GM12878 (cell line): ENCODE measurements at regions not wholly inside any gene's neighbourhood (a gene's known extent, or its start where the extent isn't known, plus 50 kb on each side); places are given as distances from the start of the nearest gene placed in this dataset.

Source experiments
- ATAC-seq: fragments of 200-7000 bp; cut with Tn5 transposase; 3 replicates; pipeline ENCODE4 v1.9.1; 2020; ENCODE audit warnings: mild to moderate bottlenecking, moderate library complexity
- BruUV-seq: library from RNA; stranded (reverse); fragments of 400-500 nt; replicated peaks from 2 replicates; lab custom pipeline; 2021; lab: Mats Ljungman, UMichigan
- CTCF ChIA-PET: fragments of 300-600 bp; sonication (Branson Sonifier 250); formaldehyde crosslinking; extraction: SDS; loops from one replicate; lab custom pipeline; 2021; ENCODE audit warnings: inconsistent platforms; lab: Yijun Ruan, JAX
- POLR2A ChIA-PET: fragments of 350-600 bp; formaldehyde crosslinking; extraction: SDS; loops from one replicate; lab custom pipeline; 2021; ENCODE audit warnings: inconsistent platforms; lab: Charles Lee
- RAD21 ChIA-PET: fragments of 300-600 bp; sonication (Branson Sonifier 250); formaldehyde crosslinking; loops from one replicate; lab custom pipeline; 2023; ENCODE audit warnings: antibody characterized with exemption; ENCODE audit not compliant: unreplicated experiment; lab: Charles Lee
- SMC1A ChIA-PET: fragments of 300-600 bp; sonication (Branson Sonifier 250); formaldehyde crosslinking; loops from one replicate; lab custom pipeline; 2023; ENCODE audit not compliant: unreplicated experiment, uncharacterized antibody; lab: Charles Lee
- DNase-seq: peaks from one replicate; pipeline ENCODE4 v3.0.0-alpha.2; 2011; ENCODE audit warnings: low read depth, low spot score
- FAIRE-seq: peaks from 3 replicates; lab custom pipeline; 2011; peaks lifted over from hg19 to GRCh38; lab: Jason Lieb, UNC
- H2AFZ ChIP-seq: 2 replicates; pipeline ENCODE4 v1.6.0; 2011; ENCODE audit warnings: low read depth, low read length, control low read depth; ENCODE audit not compliant: control insufficient read depth
- H3K27ac ChIP-seq: 2 replicates; pipeline ENCODE4 v1.5.1; 2011; ENCODE audit warnings: control low read depth; ENCODE audit not compliant: control insufficient read depth, insufficient read depth
- H3K27me3 ChIP-seq, 2 experiments: replicated peaks in 1 of 2; 2 replicates each; pipeline versions ENCODE4 v1.6.0 to v1.6.1; 2011; ENCODE audit warnings: low read length in 1 of 2; ENCODE audit not compliant: control insufficient read depth in 2 of 2, insufficient read depth in 2 of 2
- H3K36me3 ChIP-seq, 2 experiments: 2 replicates each; pipeline ENCODE4 v1.5.1; 2011; ENCODE audit warnings: low read length in 1 of 2; ENCODE audit not compliant: control insufficient read depth in 2 of 2, insufficient read depth in 2 of 2
- H3K4me1 ChIP-seq: 2 replicates; pipeline ENCODE4 v1.6.1; 2011; ENCODE audit warnings: mild to moderate bottlenecking, low read length, moderate library complexity, mixed read lengths; ENCODE audit not compliant: control insufficient read depth, insufficient read depth
- H3K4me2 ChIP-seq: 2 replicates; pipeline ENCODE4 v1.6.0; 2011; ENCODE audit warnings: control low read depth; ENCODE audit not compliant: control insufficient read depth, insufficient read depth
- H3K4me3 ChIP-seq: fragments of 200-600 bp; sonication (generic); 2 replicates; pipeline ENCODE4 v1.5.1; 2016
- H3K79me2 ChIP-seq: 2 replicates; pipeline ENCODE4 v1.6.0; 2011; ENCODE audit warnings: low read length; ENCODE audit not compliant: control insufficient read depth, insufficient read depth
- H3K9ac ChIP-seq: 2 replicates; pipeline ENCODE4 v1.8.0; 2011; ENCODE audit warnings: low read length, control low read depth, mixed read lengths; ENCODE audit not compliant: control insufficient read depth, insufficient read depth
- H3K9me3 ChIP-seq: replicated peaks from 3 replicates; pipeline ENCODE4 v1.5.1; 2011; ENCODE audit warnings: mild to moderate bottlenecking, low read length; ENCODE audit not compliant: control insufficient read depth, insufficient read depth
- H4K20me1 ChIP-seq: 2 replicates; pipeline ENCODE4 v1.6.0; 2011; ENCODE audit not compliant: control insufficient read depth, insufficient read depth
- BACH1 ChIP-seq: fragments of 450-650 bp; IDR thresholded peaks from 2 replicates; pipeline ENCODE4 v1.6.1; 2017; ENCODE audit warnings: mild to moderate bottlenecking, borderline replicate concordance
- BMI1 ChIP-seq: fragments of 450-650 bp; IDR thresholded peaks from 2 replicates; pipeline ENCODE4 v1.6.1; 2016; ENCODE audit warnings: mild to moderate bottlenecking, moderate library complexity, borderline replicate concordance
- CHD4 ChIP-seq: fragments of 200-600 bp; sonication (generic); IDR thresholded peaks from 2 replicates; pipeline ENCODE4 v1.6.1; 2016; ENCODE audit warnings: mild to moderate bottlenecking
- IKZF2 ChIP-seq, 2 experiments: fragments of 450-650 bp; IDR thresholded peaks; 2 replicates each; pipeline ENCODE4 v1.6.1; 2017; ENCODE audit warnings: mild to moderate bottlenecking in 2 of 2, moderate library complexity in 2 of 2
- NFYB ChIP-seq: IDR thresholded peaks from 2 replicates; pipeline ENCODE4 v1.6.1; 2011; ENCODE audit warnings: low read depth, mild to moderate bottlenecking, low read length, improper control_type of control experiment, moderate library complexity; ENCODE audit not compliant: insufficient read depth
- NRF1 ChIP-seq: conservative IDR thresholded peaks from 2 replicates; pipeline ENCODE4 v1.6.1; 2011; ENCODE audit warnings: mild to moderate bottlenecking, low read depth, low read length, improper control_type of control experiment
- RAD51 ChIP-seq: fragments of 450-650 bp; IDR thresholded peaks from 2 replicates; pipeline ENCODE4 v1.6.1; 2016; ENCODE audit warnings: moderate library complexity, mild to moderate bottlenecking, inconsistent platforms
- SIX5 ChIP-seq: IDR thresholded peaks from 2 replicates; pipeline ENCODE4 v1.6.1; 2011; ENCODE audit warnings: mild to moderate bottlenecking, low read depth, low read length, moderate library complexity; ENCODE audit not compliant: severe bottlenecking
- SMARCA5 ChIP-seq: fragments of 450-650 bp; IDR thresholded peaks from 2 replicates; pipeline ENCODE4 v1.6.1; 2017; ENCODE audit warnings: mild to moderate bottlenecking
- TCF7 ChIP-seq: IDR thresholded peaks from 2 replicates; pipeline ENCODE4 v1.6.1; 2014; ENCODE audit warnings: antibody characterized with exemption, borderline replicate concordance
- ZNF217 ChIP-seq: fragments of 450-650 bp; IDR thresholded peaks from 2 replicates; pipeline ENCODE4 v1.6.1; 2017; ENCODE audit warnings: antibody characterized with exemption, mild to moderate bottlenecking
- WGBS: methylation state at CpG from one replicate; pipeline ENCODE4 v1.1.6; 2016; ENCODE audit warnings: low lambda C conversion rate; ENCODE audit not compliant: insufficient replicate concordance, insufficient coverage; ENCODE audit errors: missing lambda C conversion rate; 5-methylcytosine and 5-hydroxymethylcytosine counted together
- in situ Hi-C: fragments of 300-500 bp; cut with MboI; formaldehyde crosslinking; loops from 9 replicates; pipeline ENCODE4 v1.14.3; 2018; ENCODE audit warnings: mixed read lengths
- intact Hi-C: fragments of 100-400 bp; cut with micrococcal nuclease; formaldehyde crosslinking; loops from one replicate; pipeline ENCODE4 v1.14.2; 2022; ENCODE audit not compliant: unreplicated experiment
- TF ChIP-seq, protein P1 (sequence below): fragments of 450-650 bp; conservative IDR thresholded peaks from 2 replicates; pipeline ENCODE4 v1.6.1; 2017; ENCODE audit warnings: mild to moderate bottlenecking, moderate library complexity
- TF ChIP-seq, protein P2 (sequence below): IDR thresholded peaks from 2 replicates; pipeline ENCODE4 v1.6.1; 2012; ENCODE audit warnings: improper control_type of control experiment, low read depth, low read length; ENCODE audit not compliant: insufficient replicate concordance

DNA sequence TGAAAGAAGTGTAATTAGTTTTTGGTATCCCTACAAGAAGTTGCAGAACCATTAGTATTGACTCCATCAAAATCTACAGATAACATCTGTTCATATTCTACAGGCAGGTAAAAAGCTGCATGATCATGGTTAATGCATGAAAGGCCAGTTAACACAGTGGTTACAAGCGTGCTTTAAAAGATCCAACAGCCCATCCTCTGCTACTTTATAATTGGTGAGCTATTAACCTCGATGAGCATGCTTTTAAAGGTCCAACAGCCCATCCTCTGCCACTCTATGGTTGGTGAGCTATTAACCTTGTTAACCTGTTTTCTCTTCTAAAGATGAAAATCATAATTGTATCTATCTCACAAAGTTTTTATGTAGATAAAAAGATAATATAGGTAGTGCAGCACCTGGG is 289.3 kb downstream of the DUSP6 start (continued):
- TF ChIP-seq SIX5 = no peak

DNA sequence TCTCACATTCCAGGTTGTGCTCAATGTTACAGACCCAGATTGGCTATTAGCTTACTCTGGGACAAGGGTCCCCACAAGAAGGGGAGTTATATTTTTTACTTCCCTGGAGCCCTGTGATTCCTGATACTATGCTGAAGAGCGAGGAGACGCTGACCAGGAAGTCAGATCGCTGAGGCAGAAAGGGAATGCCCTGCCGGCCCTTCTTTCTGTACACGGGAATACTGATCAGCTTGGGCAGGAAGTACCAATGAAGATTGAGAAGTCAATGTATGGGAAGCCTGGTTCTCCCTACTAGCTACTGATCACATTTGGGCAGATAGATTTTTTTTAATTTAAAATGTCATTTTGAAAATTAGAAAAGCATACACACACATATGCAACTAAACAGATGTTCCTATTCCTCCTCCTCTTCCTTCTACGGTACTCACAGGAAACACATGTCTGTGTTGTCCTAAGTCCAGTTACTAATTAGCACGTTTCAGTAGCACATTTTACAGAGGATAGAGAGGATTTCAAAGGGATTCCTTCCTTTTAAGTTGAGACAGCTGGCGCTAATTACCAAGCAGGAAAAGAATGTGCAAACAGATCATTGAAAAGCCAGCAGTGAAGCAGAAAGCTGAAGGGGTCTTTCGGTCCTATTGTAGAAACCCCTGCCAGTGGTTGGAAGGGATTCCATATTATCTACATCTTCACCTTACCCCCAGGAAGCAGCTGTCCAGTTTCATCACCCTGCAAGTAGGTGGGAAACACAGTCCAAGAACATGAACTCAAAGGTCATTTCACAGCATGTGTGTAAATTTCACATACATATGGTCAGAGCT is 292.4 kb downstream of the DUSP6 start:
- H3K27ac ChIP-seq = no peak overlapping the region
- no peak overlapping the region for H3K4me2 ChIP-seq
- no peak for FAIRE-seq
- ChIA-PET RAD21 (no interaction called here), POLR2A (no interaction called here), CTCF (interaction anchor here (1.5 to 3.1 kb wide), 3 partner anchors 133 to 411 kb away, joined by 4 to 10 read pairs (median 5); no protein-coding TSS in a partner anchor), SMC1A (interaction anchor here (0.6 kb wide), 1 partner anchor 236 kb away, joined by 3 read pairs; no protein-coding TSS in a partner anchor)
- H3K4me3 ChIP-seq = no peak overlapping the region
- H3K79me2 ChIP-seq = no peaks in the 10 kb centered on the region
- no peaks in the 10 kb centered on the region for H4K20me1 ChIP-seq
- H3K36me3 ChIP-seq = no peaks in the 10 kb centered on the region
- no peak overlapping the region for H3K9ac ChIP-seq
- in situ Hi-C loops = no loop called here
- intact Hi-C loops = no loop called here
- no TSS peak for BruUV-seq
- 41% methylated on average over 9 of the region's 9 CpGs for WGBS
- DNase-seq = no peak
- H2AFZ ChIP-seq = no peak overlapping the region
- ATAC-seq = no peak
- no peaks in the 10 kb centered on the region for H3K27me3 ChIP-seq
- H3K4me1 ChIP-seq = no peaks in the 10 kb centered on the region
- H3K9me3 ChIP-seq = no peaks in the 10 kb centered on the region
- TF ChIP-seq BMI1 (no peak), RAD51 (no peak), NFYB (no peak), CHD4 (no peak), ZNF217 (no peak), SMARCA5 (no peak), IKZF2 (IDR thresholded peaks at IDR 0.05) (no peak), BACH1 (no peak), TCF7 (no peak), NRF1 (no peak)
- TF ChIP-seq, protein P1, sequence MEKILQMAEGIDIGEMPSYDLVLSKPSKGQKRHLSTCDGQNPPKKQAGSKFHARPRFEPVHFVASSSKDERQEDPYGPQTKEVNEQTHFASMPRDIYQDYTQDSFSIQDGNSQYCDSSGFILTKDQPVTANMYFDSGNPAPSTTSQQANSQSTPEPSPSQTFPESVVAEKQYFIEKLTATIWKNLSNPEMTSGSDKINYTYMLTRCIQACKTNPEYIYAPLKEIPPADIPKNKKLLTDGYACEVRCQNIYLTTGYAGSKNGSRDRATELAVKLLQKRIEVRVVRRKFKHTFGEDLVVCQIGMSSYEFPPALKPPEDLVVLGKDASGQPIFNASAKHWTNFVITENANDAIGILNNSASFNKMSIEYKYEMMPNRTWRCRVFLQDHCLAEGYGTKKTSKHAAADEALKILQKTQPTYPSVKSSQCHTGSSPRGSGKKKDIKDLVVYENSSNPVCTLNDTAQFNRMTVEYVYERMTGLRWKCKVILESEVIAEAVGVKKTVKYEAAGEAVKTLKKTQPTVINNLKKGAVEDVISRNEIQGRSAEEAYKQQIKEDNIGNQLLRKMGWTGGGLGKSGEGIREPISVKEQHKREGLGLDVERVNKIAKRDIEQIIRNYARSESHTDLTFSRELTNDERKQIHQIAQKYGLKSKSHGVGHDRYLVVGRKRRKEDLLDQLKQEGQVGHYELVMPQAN = no peak
- TF ChIP-seq, protein P2, sequence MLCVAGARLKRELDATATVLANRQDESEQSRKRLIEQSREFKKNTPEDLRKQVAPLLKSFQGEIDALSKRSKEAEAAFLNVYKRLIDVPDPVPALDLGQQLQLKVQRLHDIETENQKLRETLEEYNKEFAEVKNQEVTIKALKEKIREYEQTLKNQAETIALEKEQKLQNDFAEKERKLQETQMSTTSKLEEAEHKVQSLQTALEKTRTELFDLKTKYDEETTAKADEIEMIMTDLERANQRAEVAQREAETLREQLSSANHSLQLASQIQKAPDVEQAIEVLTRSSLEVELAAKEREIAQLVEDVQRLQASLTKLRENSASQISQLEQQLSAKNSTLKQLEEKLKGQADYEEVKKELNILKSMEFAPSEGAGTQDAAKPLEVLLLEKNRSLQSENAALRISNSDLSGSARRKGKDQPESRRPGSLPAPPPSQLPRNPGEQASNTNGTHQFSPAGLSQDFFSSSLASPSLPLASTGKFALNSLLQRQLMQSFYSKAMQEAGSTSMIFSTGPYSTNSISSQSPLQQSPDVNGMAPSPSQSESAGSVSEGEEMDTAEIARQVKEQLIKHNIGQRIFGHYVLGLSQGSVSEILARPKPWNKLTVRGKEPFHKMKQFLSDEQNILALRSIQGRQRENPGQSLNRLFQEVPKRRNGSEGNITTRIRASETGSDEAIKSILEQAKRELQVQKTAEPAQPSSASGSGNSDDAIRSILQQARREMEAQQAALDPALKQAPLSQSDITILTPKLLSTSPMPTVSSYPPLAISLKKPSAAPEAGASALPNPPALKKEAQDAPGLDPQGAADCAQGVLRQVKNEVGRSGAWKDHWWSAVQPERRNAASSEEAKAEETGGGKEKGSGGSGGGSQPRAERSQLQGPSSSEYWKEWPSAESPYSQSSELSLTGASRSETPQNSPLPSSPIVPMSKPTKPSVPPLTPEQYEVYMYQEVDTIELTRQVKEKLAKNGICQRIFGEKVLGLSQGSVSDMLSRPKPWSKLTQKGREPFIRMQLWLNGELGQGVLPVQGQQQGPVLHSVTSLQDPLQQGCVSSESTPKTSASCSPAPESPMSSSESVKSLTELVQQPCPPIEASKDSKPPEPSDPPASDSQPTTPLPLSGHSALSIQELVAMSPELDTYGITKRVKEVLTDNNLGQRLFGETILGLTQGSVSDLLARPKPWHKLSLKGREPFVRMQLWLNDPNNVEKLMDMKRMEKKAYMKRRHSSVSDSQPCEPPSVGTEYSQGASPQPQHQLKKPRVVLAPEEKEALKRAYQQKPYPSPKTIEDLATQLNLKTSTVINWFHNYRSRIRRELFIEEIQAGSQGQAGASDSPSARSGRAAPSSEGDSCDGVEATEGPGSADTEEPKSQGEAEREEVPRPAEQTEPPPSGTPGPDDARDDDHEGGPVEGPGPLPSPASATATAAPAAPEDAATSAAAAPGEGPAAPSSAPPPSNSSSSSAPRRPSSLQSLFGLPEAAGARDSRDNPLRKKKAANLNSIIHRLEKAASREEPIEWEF = no peak
